IPS-18a (cell line): ENCODE measurements at regions not wholly inside any gene's neighbourhood (a gene's known extent, or its start where the extent isn't known, plus 50 kb on each side); places are given as distances from the start of the nearest gene placed in this dataset.

Source experiments
- H3K27ac ChIP-seq: one replicate; pipeline ENCODE4 v1.5.1; 2013; ENCODE audit warnings: low read length
- H3K27me3 ChIP-seq: one replicate; pipeline ENCODE4 v1.6.1; 2013; ENCODE audit warnings: mild to moderate bottlenecking, low read length; ENCODE audit not compliant: control insufficient read depth, insufficient read depth
- H3K36me3 ChIP-seq: one replicate; pipeline ENCODE4 v1.6.1; 2013; ENCODE audit warnings: low read depth, low read length; ENCODE audit not compliant: control insufficient read depth
- H3K4me1 ChIP-seq: one replicate; pipeline ENCODE4 v1.6.1; 2013; ENCODE audit warnings: low read depth, low read length; ENCODE audit not compliant: control insufficient read depth
- H3K4me3 ChIP-seq: one replicate; pipeline ENCODE4 v1.5.1; 2013; ENCODE audit warnings: low read length
- H3K9ac ChIP-seq: one replicate; pipeline ENCODE4 v1.6.1; 2013; ENCODE audit warnings: mild to moderate bottlenecking, low read length, moderate library complexity
- H3K9me3 ChIP-seq: one replicate; pipeline ENCODE4 v1.6.1; 2013; ENCODE audit warnings: low read depth, low read length; ENCODE audit not compliant: control insufficient read depth

DNA sequence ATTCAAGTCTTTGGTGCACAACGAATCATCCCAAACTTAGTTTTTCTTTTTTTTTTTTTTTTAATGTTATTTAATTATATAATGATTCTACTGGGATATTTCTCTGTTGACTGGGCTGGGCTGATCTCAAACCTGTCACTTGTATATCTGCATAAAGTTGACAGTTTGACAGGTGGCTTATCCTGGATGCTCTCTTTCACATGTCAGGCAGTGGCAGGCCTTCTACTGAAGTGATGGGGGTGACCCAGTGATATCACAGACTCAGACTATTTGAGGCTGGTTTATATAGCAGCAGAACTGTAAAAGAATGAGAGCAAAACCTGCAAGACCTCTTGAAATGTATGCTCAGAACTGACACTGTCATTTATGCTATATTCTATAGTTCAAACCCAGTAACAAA lies 1813.5 kb upstream of the CDH6 start:
- no peaks in the 10 kb centered on the region for H3K36me3 ChIP-seq
- no peaks in the 10 kb centered on the region for H3K4me1 ChIP-seq
- H3K9ac ChIP-seq = no peak overlapping the region
- H3K9me3 ChIP-seq = no peaks in the 10 kb centered on the region
- no peak overlapping the region for H3K27ac ChIP-seq
- no peak overlapping the region for H3K4me3 ChIP-seq
- no peaks in the 10 kb centered on the region for H3K27me3 ChIP-seq

DNA sequence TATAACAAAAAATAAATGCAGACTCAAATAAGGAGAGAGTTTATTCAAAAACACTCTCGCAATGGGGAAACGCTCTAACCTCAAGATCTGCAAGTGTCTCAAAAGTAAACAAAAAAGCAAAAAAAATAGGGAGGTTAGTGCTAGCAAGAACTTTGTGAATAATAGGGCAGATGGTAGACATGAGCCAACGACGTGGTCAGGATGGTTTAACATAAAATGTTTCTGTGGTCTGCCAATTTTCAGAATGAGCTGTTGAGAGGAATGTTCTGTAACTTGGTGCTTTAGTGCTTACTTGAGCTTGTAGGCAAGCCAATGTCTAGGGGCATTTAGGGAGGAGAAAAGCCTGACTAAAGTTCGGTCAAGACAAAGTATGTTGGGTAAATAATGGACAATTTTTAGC lies 1813.9 kb upstream of the CDH6 start:
- Histone ChIP-seq H3K27ac (no peak overlapping the region), H3K9me3 (no peaks in the 10 kb centered on the region), H3K4me1 (no peaks in the 10 kb centered on the region), H3K4me3 (no peak overlapping the region), H3K36me3 (no peaks in the 10 kb centered on the region), H3K27me3 (no peaks in the 10 kb centered on the region), H3K9ac (no peak overlapping the region)

DNA sequence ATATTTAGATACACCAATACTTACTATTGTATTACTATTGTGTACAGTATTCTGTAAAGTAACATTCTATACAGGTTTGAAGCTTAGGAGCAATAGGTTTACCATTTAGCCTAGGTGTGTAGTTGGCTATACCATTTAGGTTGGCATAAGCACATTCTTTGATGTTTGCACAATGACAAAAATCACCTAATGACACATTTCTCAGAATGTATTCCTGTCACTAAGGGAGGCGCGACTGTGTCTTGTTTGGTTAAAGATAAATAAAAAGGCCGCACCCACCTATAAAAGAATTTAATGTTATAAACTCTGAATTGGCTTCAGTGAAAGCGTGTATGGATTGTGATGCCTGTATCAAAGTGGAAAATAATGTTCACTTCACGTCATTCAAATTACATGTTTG lies 1815.4 kb upstream of the CDH6 start:
- no peak overlapping the region for H3K27ac ChIP-seq
- no peak overlapping the region for H3K9ac ChIP-seq
- H3K9me3 ChIP-seq = no peaks in the 10 kb centered on the region
- H3K4me1 ChIP-seq = no peaks in the 10 kb centered on the region
- no peaks in the 10 kb centered on the region for H3K36me3 ChIP-seq
- no peak overlapping the region for H3K4me3 ChIP-seq
- H3K27me3 ChIP-seq = no peaks in the 10 kb centered on the region

GRCh38 chr5:29370248-29370647 lies 1823.2 kb upstream of the CDH6 start:
- Histone ChIP-seq H3K27ac (no peak overlapping the region), H3K27me3 (no peaks in the 10 kb centered on the region), H3K4me3 (no peak overlapping the region), H3K9ac (no peak overlapping the region), H3K9me3 (no peaks in the 10 kb centered on the region), H3K4me1 (peaks cover 3% of the 10 kb centered on the region), H3K36me3 (no peaks in the 10 kb centered on the region)

DNA sequence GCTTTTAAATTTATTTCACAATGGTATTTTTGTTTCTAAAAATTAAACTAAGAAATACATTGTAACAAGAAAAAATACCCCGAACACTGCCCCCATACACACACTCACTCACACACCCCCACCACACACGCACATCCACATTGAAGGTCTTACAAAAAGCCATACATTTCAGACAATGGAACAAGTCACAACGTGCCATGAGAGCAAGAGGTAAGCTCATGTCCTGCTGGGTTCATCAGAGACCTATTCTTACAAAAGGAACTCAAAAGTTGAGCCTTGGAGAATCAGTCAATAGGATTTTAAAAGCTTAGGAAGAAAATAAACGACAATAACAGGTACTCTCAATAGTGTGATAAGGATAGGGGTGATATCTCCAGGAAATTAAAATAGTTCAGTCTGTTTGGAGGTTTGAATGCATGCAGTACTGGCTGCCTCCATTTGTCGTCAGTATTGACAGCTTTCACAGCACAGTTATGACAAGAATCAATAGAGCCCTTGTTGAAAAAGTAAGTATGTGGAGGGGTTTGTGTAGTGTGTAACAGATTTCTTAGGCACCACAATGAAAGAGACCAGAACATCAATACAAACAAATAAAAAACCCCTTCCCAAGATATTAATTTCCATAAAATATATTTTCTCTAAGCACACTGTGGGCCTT lies 1826.2 kb upstream of the CDH6 start:
- H3K9me3 ChIP-seq = no peaks in the 10 kb centered on the region
- no peaks in the 10 kb centered on the region for H3K36me3 ChIP-seq
- no peak overlapping the region for H3K9ac ChIP-seq
- H3K4me3 ChIP-seq = no peak overlapping the region
- peaks cover 3% of the 10 kb centered on the region for H3K4me1 ChIP-seq
- no peaks in the 10 kb centered on the region for H3K27me3 ChIP-seq
- H3K27ac ChIP-seq = no peak overlapping the region

DNA sequence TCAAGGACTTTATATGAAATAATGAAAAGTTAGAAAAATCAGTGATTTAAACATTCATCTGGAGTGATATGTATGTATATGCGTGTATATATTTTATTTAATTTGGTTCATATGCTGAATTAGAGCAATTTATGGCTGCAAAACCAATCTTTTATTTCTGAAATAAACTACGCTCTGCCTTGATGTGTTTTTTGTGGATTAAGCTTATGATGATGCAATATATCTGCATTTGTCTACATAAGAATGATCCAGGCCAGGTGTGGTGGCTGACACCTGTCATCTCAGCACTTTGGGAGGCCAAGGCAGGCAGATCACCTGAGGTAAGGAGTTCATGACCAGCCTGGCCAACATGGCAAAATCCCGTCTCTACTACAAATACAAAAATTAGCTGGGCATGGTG lies 1842.3 kb upstream of the CDH6 start:
- H3K4me1 ChIP-seq = no peaks in the 10 kb centered on the region
- H3K27me3 ChIP-seq = no peaks in the 10 kb centered on the region
- H3K9ac ChIP-seq = no peak overlapping the region
- no peak overlapping the region for H3K27ac ChIP-seq
- H3K36me3 ChIP-seq = no peaks in the 10 kb centered on the region
- H3K9me3 ChIP-seq = peaks cover 15% of the 10 kb centered on the region
- H3K4me3 ChIP-seq = no peak overlapping the region

DNA sequence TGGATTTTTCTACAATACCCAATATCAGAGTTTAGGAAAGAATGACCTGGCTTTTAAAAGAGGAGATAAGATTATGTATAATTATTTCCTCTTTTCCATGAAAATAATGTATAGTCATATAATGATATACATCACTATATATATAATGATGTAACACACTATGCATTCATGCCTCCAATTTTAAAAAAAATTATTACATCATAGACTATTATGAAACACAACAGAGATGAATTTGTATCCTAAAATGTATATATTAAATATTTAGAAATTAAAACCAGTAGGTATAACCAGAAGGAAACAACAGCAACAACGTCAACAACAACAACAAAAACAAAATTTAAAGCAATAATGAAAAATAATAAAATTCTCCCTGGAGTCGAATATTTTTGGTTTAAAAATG lies 1856.5 kb upstream of the CDH6 start:
- Histone ChIP-seq H3K27me3 (no peaks in the 10 kb centered on the region), H3K4me3 (no peak overlapping the region), H3K27ac (no peak overlapping the region), H3K9me3 (no peaks in the 10 kb centered on the region), H3K9ac (no peak overlapping the region), H3K36me3 (no peaks in the 10 kb centered on the region), H3K4me1 (no peaks in the 10 kb centered on the region)

GRCh38 chr5:29321591-29321990 lies 1871.9 kb upstream of the CDH6 start:
- Histone ChIP-seq H3K36me3 (no peaks in the 10 kb centered on the region), H3K4me3 (no peak overlapping the region), H3K27me3 (no peaks in the 10 kb centered on the region), H3K9me3 (no peaks in the 10 kb centered on the region), H3K4me1 (no peaks in the 10 kb centered on the region), H3K9ac (no peak overlapping the region), H3K27ac (no peak overlapping the region)

GRCh38 chr5:29309359-29309758 lies 1884.1 kb upstream of the CDH6 start:
- H3K27me3 ChIP-seq = no peaks in the 10 kb centered on the region
- no peak overlapping the region for H3K4me3 ChIP-seq
- H3K27ac ChIP-seq = no peak overlapping the region
- H3K4me1 ChIP-seq = no peaks in the 10 kb centered on the region
- no peaks in the 10 kb centered on the region for H3K36me3 ChIP-seq
- no peak overlapping the region for H3K9ac ChIP-seq
- H3K9me3 ChIP-seq = no peaks in the 10 kb centered on the region

GRCh38 chr5:29307478-29307877 lies 1886.0 kb upstream of the CDH6 start:
- no peaks in the 10 kb centered on the region for H3K27me3 ChIP-seq
- no peak overlapping the region for H3K9ac ChIP-seq
- H3K4me1 ChIP-seq = no peaks in the 10 kb centered on the region
- no peak overlapping the region for H3K4me3 ChIP-seq
- no peak overlapping the region for H3K27ac ChIP-seq
- H3K9me3 ChIP-seq = no peaks in the 10 kb centered on the region
- H3K36me3 ChIP-seq = no peaks in the 10 kb centered on the region

- Histone ChIP-seq H3K36me3 (no peaks in the 10 kb centered on the region), H3K9ac (no peak overlapping the region), H3K9me3 (no peaks in the 10 kb centered on the region), H3K4me3 (no peak overlapping the region), H3K4me1 (no peaks in the 10 kb centered on the region), H3K27ac (no peak overlapping the region), H3K27me3 (no peaks in the 10 kb centered on the region)
Measured at GRCh38 chr5:29304545-29304944, 1888.9 kb upstream of the CDH6 start.

GRCh38 chr5:29296548-29296947 lies 1896.9 kb upstream of the CDH6 start:
- Histone ChIP-seq H3K27ac (no peak overlapping the region), H3K4me1 (no peaks in the 10 kb centered on the region), H3K4me3 (no peak overlapping the region), H3K36me3 (no peaks in the 10 kb centered on the region), H3K9ac (no peak overlapping the region), H3K27me3 (no peaks in the 10 kb centered on the region), H3K9me3 (no peaks in the 10 kb centered on the region)
